ENCODE measurements at regions not wholly inside any gene's neighbourhood (a gene's known extent, or its start where the extent isn't known, plus 50 kb on each side); places are given as distances from the start of the nearest gene placed in this dataset.
"Not testable (repeated sequence)": the region's sequence is repeated elsewhere in the genome, so short reads cannot be mapped to it uniquely, and the experiment has no call there.

GRCh38 chr11:71701435-71702291 lies 119.0 kb upstream of the KRTAP5-11 start:
- not testable (repeated sequence) for TF ChIP-seq CTCF (IDR thresholded peaks at IDR 0.05; ENCODE audit: extremely low read depth in 1 of 2, insufficient read depth in 1 of 2, low read depth in 1 of 2, low read length in 2 of 2); MAX (IDR thresholded peaks at IDR 0.05; ENCODE audit: insufficient read depth, insufficient read length); POLR2A (IDR thresholded peaks at IDR 0.05; ENCODE audit: low read depth, low read length); EZH2 (IDR thresholded peaks at IDR 0.05; ENCODE audit: borderline replicate concordance, low read depth, low read length, severe bottlenecking); POLR2AphosphoS5 (IDR thresholded peaks at IDR 0.05; ENCODE audit: insufficient read depth, low read depth, low read length); GATA2 (IDR thresholded peaks at IDR 0.05; ENCODE audit: insufficient read depth, insufficient read length, low read depth, low read length); FOS (IDR thresholded peaks at IDR 0.05; ENCODE audit: borderline replicate concordance, insufficient read depth, low read length); JUN (IDR thresholded peaks at IDR 0.05; ENCODE audit: borderline replicate concordance, insufficient read depth, insufficient read length, low read depth)

All from endothelial cell of umbilical vein (primary cell).